Kidney (tissue), 13 donors: ENCODE measurements at regions not wholly inside any gene's neighbourhood (a gene's known extent, or its start where the extent isn't known, plus 50 kb on each side); places are given as distances from the start of the nearest gene placed in this dataset.

Experiments used
- DNase-seq, 5 donors: peaks; one replicate each; pipeline ENCODE4 v3.0.0-alpha.2; 2013 to 2020
- FAIRE-seq: peaks from 2 replicates; lab custom pipeline; 2012; peaks lifted over from hg19 to GRCh38; lab: Jason Lieb, UNC
- H3K27ac ChIP-seq, 2 donors: one replicate each; pipeline ENCODE4 v1.7.0; 2013; ENCODE audit warnings: low read depth in 2 of 2, low read length in 2 of 2, inconsistent platforms in 1 of 2
- H3K27me3 ChIP-seq: one replicate; pipeline ENCODE4 v1.7.1; 2013; ENCODE audit warnings: low read length, inconsistent platforms; ENCODE audit not compliant: control insufficient read depth, insufficient read depth
- H3K36me3 ChIP-seq, 3 donors: one replicate each; pipeline versions ENCODE4 v1.7.0 to v1.7.1; 2013; ENCODE audit warnings: low read length in 3 of 3, control low read depth in 1 of 3, inconsistent platforms in 1 of 3; ENCODE audit not compliant: insufficient read depth in 3 of 3, control insufficient read depth in 2 of 3
- H3K4me1 ChIP-seq, 3 donors: one replicate each; pipeline versions ENCODE4 v1.7.0 to v1.7.1; 2013; ENCODE audit warnings: low read length in 3 of 3, inconsistent platforms in 1 of 3, low read depth in 1 of 3; ENCODE audit not compliant: control insufficient read depth in 2 of 3, insufficient read depth in 2 of 3
- H3K4me3 ChIP-seq, 3 donors: one replicate each; pipeline versions ENCODE4 v1.7.0 to v1.8.1; 2013; ENCODE audit warnings: low read length in 3 of 3, control low read depth in 1 of 3, inconsistent platforms in 1 of 3
- H3K9ac ChIP-seq, 3 donors: one replicate each; pipeline versions ENCODE4 v1.7.0 to v1.7.1; 2013; ENCODE audit warnings: low read length in 3 of 3, control low read depth in 1 of 3, inconsistent platforms in 1 of 3
- H3K9me3 ChIP-seq, 3 donors: one replicate each; pipeline versions ENCODE4 v1.7.0 to v1.7.1; 2013; ENCODE audit warnings: low read length in 3 of 3, control low read depth in 1 of 3, inconsistent platforms in 1 of 3; ENCODE audit not compliant: control insufficient read depth in 2 of 3, insufficient read depth in 1 of 3
- CTCF ChIP-seq: IDR thresholded peaks from 3 replicates; pipeline ENCODE4 v1.5.1; 2012; ENCODE audit warnings: mild to moderate bottlenecking, moderate library complexity, borderline replicate concordance; ENCODE audit not compliant: insufficient read depth; ENCODE audit errors: extremely low read depth
- intact Hi-C: fragments of 100-400 bp; cut with DNase I; formaldehyde crosslinking; loops from one replicate; pipeline ENCODE4 v1.11.1; 2022
- donor health status: control.
- donor health status: control.
- donor health status: control.
- donor health status: control.
- donor health status: control.
- donor health status: DM: yes; HTN: yes; CAD: no.
- donor health status: Normal renal cell carcinoma (clear cell type).

DNA sequence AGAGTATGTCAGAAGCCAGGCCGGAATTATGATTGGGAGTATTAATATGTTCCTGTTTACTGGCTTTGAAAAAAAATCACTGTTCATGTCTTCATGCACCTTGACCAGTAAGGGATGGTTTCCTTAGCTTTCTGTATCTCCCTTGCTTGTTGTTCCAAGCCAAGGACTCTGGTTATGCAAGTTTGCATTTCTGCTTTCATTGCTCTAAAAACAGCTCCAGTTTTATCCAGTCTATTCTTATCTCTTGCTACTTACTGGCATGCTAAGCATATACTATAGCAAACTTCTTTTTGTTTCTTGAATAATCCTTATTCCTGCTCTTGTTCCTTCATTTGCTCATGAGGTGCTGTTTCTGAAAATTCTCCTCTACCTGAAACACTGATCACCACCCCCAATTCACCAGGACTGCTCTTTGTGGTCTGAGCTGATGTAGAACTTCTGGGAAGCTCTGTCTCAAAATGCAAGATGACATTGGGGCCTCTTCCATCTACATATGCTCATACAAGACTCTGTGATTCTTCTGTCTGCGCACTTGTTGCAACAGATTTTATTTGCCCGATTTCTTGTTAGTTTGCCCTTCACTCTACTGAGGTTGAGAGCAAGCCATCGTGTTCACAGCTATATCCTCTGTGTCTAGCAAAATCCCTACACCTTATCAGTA is 173.0 kb downstream of the EBLN2 start:
- DNase-seq = no peak
- no peak overlapping the region for H3K27ac ChIP-seq

DNA sequence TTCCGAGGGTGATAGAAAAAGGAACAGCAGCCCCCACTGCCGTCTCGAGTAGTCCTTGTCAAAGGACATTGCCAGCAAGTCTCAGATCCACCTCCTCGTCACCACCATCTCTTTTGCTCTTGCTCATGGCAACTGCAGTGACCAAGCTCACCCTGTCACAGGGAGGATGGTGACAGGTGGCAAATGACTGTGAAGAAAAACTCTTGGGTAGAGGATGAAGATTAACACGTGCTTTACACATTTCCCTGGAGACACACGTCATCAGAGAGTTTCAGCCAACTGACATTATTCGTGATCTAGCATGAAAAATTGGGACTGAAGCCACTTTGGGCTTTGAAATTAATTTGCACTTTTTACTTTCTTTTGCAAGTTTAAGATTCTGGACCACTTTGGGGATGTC is 174.3 kb downstream of the EBLN2 start:
- H3K36me3 ChIP-seq = no peaks in the 10 kb centered on the region
- no peak overlapping the region for H3K4me3 ChIP-seq
- intact Hi-C loops = no loop called here
- no peak for DNase-seq
- no peak overlapping the region for H3K27ac ChIP-seq
- no peak overlapping the region for H3K9ac ChIP-seq
- no peak for TF ChIP-seq CTCF
- H3K4me1 ChIP-seq = no peaks in the 10 kb centered on the region
- no peak for FAIRE-seq
- no peaks in the 10 kb centered on the region for H3K27me3 ChIP-seq
- H3K9me3 ChIP-seq = no peaks in the 10 kb centered on the region

More for the DNA sequence above, 173.0 kb downstream of the EBLN2 start:
- Histone ChIP-seq H3K9ac (no peak overlapping the region), H3K9me3 (no peaks in the 10 kb centered on the region), H3K27me3 (no peaks in the 10 kb centered on the region), H3K4me1 (no peaks in the 10 kb centered on the region), H3K4me3 (no peak overlapping the region), H3K36me3 (no peaks in the 10 kb centered on the region)
- no peak for FAIRE-seq
- TF ChIP-seq CTCF = no peak
- intact Hi-C loops = no loop called here

- TF ChIP-seq CTCF = no peak
- H3K9me3 ChIP-seq = no peaks in the 10 kb centered on the region
- H3K36me3 ChIP-seq = no peaks in the 10 kb centered on the region
- H3K9ac ChIP-seq = no peak overlapping the region
- intact Hi-C loops = no loop called here
- H3K27ac ChIP-seq = no peak overlapping the region
- no peaks in the 10 kb centered on the region for H3K27me3 ChIP-seq
- no peak for FAIRE-seq
- no peak overlapping the region for H3K4me3 ChIP-seq
- no peak for DNase-seq
- no peaks in the 10 kb centered on the region for H3K4me1 ChIP-seq
Measured at GRCh38 chr3:73236867-73237266, 175.4 kb downstream of the EBLN2 start.

GRCh38 chr3:73243740-73244139 is 182.3 kb downstream of the EBLN2 start:
- Histone ChIP-seq H3K36me3 (no peaks in the 10 kb centered on the region), H3K9ac (no peak overlapping the region), H3K9me3 (no peaks in the 10 kb centered on the region), H3K4me3 (no peak overlapping the region), H3K27ac (no peak overlapping the region), H3K27me3 (no peaks in the 10 kb centered on the region), H3K4me1 (no peaks in the 10 kb centered on the region)
- FAIRE-seq = no peak
- no peak for DNase-seq
- intact Hi-C loops = no loop called here
- TF ChIP-seq CTCF = no peak
